H9 (cell line): ENCODE measurements at regions not wholly inside any gene's neighbourhood (a gene's known extent, or its start where the extent isn't known, plus 50 kb on each side); places are given as distances from the start of the nearest gene placed in this dataset.

ENCODE experiments used
- DNase-seq: peaks from one replicate; pipeline ENCODE4 v3.0.0-alpha.2; 2017
- H2AFZ ChIP-seq: one replicate; pipeline ENCODE4 v1.6.1; 2013; ENCODE audit warnings: mild to moderate bottlenecking, low read length, control low read depth, moderate library complexity
- H2AK5ac ChIP-seq: 2 replicates; pipeline ENCODE4 v1.6.1; 2013; ENCODE audit warnings: low read length, control low read depth, mixed read lengths; ENCODE audit not compliant: insufficient read length
- H2BK120ac ChIP-seq: one replicate; pipeline ENCODE4 v1.6.1; 2013; ENCODE audit warnings: low read depth, mild to moderate bottlenecking, low read length, control low read depth, inconsistent platforms; ENCODE audit not compliant: poor library complexity, severe bottlenecking
- H2BK12ac ChIP-seq: 2 replicates; pipeline ENCODE4 v1.6.1; 2013; ENCODE audit warnings: low read length, control low read depth, mixed read lengths, low read depth; ENCODE audit not compliant: insufficient read length
- H2BK15ac ChIP-seq: 2 replicates; pipeline ENCODE4 v1.6.1; 2013; ENCODE audit warnings: low read depth, low read length, control low read depth
- H2BK20ac ChIP-seq: one replicate; pipeline ENCODE4 v1.6.1; 2013; ENCODE audit warnings: low read depth, mild to moderate bottlenecking, low read length, control low read depth, inconsistent platforms; ENCODE audit not compliant: poor library complexity, severe bottlenecking
- H2BK5ac ChIP-seq: 2 replicates; pipeline ENCODE4 v1.6.1; 2013; ENCODE audit warnings: low read length, control low read depth, mixed read lengths; ENCODE audit not compliant: insufficient read length
- H3K14ac ChIP-seq: 2 replicates; pipeline ENCODE4 v1.6.1; 2013; ENCODE audit warnings: low read length, control low read depth; ENCODE audit not compliant: insufficient read depth
- H3K18ac ChIP-seq: 2 replicates; pipeline ENCODE4 v1.6.1; 2013; ENCODE audit warnings: low read depth, mild to moderate bottlenecking, mixed read lengths, low read length, control low read depth; ENCODE audit not compliant: insufficient read length
- H3K23ac ChIP-seq: 2 replicates; pipeline ENCODE4 v1.6.1; 2013; ENCODE audit warnings: low read length, control low read depth, mixed read lengths, low read depth; ENCODE audit not compliant: insufficient read length
- H3K23me2 ChIP-seq: 2 replicates; pipeline ENCODE4 v1.6.1; 2013; ENCODE audit warnings: low read depth, mild to moderate bottlenecking, mixed read lengths, low read length, control low read depth; ENCODE audit not compliant: insufficient read length, poor library complexity, severe bottlenecking
- H3K27ac ChIP-seq: 2 replicates; pipeline ENCODE4 v1.5.1; 2013; ENCODE audit warnings: low read length, control low read depth, mixed read lengths, low read depth; ENCODE audit not compliant: insufficient read length
- H3K27me3 ChIP-seq: 2 replicates; pipeline ENCODE4 v1.6.1; 2013; ENCODE audit warnings: low read length, control low read depth, inconsistent platforms; ENCODE audit not compliant: insufficient read depth
- H3K4ac ChIP-seq: 2 replicates; pipeline ENCODE4 v1.6.1; 2013; ENCODE audit warnings: low read depth, mild to moderate bottlenecking, control low read depth, inconsistent platforms, low read length, moderate library complexity
- H3K4me1 ChIP-seq: 2 replicates; pipeline ENCODE4 v1.6.1; 2013; ENCODE audit warnings: low read length, control low read depth, inconsistent platforms; ENCODE audit not compliant: insufficient read depth
- H3K4me2 ChIP-seq: 2 replicates; pipeline ENCODE4 v1.6.1; 2013; ENCODE audit warnings: low read length, control low read depth, mixed read lengths; ENCODE audit not compliant: insufficient read length, insufficient read depth
- H3K56ac ChIP-seq: 2 replicates; pipeline ENCODE4 v1.6.1; 2013; ENCODE audit warnings: low read depth, mild to moderate bottlenecking, mixed read lengths, low read length, control low read depth; ENCODE audit not compliant: insufficient read length
- H3K79me1 ChIP-seq: 2 replicates; pipeline ENCODE4 v1.6.1; 2013; ENCODE audit warnings: low read depth, mild to moderate bottlenecking, moderate library complexity, low read length, control low read depth, inconsistent platforms; ENCODE audit not compliant: insufficient read depth, poor library complexity, severe bottlenecking
- H3K79me2 ChIP-seq: 2 replicates; pipeline ENCODE4 v1.6.1; 2013; ENCODE audit warnings: low read length, control low read depth, inconsistent platforms; ENCODE audit not compliant: insufficient read depth
- H3K9ac ChIP-seq: 2 replicates; pipeline ENCODE4 v1.6.1; 2013; ENCODE audit warnings: low read length, control low read depth, mixed read lengths; ENCODE audit not compliant: insufficient read length; ENCODE audit errors: extremely low read depth
- H3K9me3 ChIP-seq: one replicate; pipeline ENCODE4 v1.6.1; 2013; ENCODE audit warnings: low read depth, low read length, inconsistent platforms; ENCODE audit not compliant: control insufficient read depth
- H3T11ph ChIP-seq: one replicate; pipeline ENCODE4 v1.6.1; 2013; ENCODE audit warnings: mild to moderate bottlenecking, low read length, control low read depth, inconsistent platforms
- H4K20me1 ChIP-seq: one replicate; pipeline ENCODE4 v1.6.1; 2013; ENCODE audit not compliant: control insufficient read depth, insufficient read length, insufficient read depth
- H4K5ac ChIP-seq: 2 replicates; pipeline ENCODE4 v1.6.1; 2013; ENCODE audit warnings: low read depth, mild to moderate bottlenecking, mixed read lengths, low read length, control low read depth; ENCODE audit not compliant: insufficient read length
- H4K8ac ChIP-seq: replicated peaks from 2 replicates; pipeline ENCODE4 v1.6.1; 2013; ENCODE audit warnings: low read length, control low read depth, mixed read lengths, low read depth; ENCODE audit not compliant: insufficient read length
- H4K91ac ChIP-seq: 2 replicates; pipeline ENCODE4 v1.6.1; 2013; ENCODE audit warnings: low read depth, mild to moderate bottlenecking, moderate library complexity, mixed read lengths, low read length, control low read depth; ENCODE audit not compliant: insufficient read length
- H3K27ac Mint-ChIP-seq, 3 experiments: 2 replicates in 2 of 3; 3 replicates in 1 of 3; pipeline ENCODE4 v1.8.0; 2020 to 2021; ENCODE audit warnings: mixed read lengths in 3 of 3, mild to moderate bottlenecking in 1 of 3, moderate library complexity in 1 of 3
- H3K27me3 Mint-ChIP-seq: 2 replicates; pipeline ENCODE4 v1.8.0; 2021; ENCODE audit warnings: low read depth, mild to moderate bottlenecking, moderate library complexity, mixed read lengths
- H3K36me3 Mint-ChIP-seq, 3 experiments: 2 replicates in 2 of 3; 3 replicates in 1 of 3; pipeline ENCODE4 v1.8.0; 2020 to 2021; ENCODE audit warnings: low read depth in 3 of 3, mixed read lengths in 3 of 3; ENCODE audit not compliant: insufficient read depth in 1 of 3
- H3K4me1 Mint-ChIP-seq, 2 experiments: 2 replicates each; pipeline ENCODE4 v1.8.0; 2020; ENCODE audit warnings: mixed read lengths in 2 of 2
- H3K4me3 Mint-ChIP-seq, 2 experiments: 2 replicates in 1 of 2; 3 replicates in 1 of 2; pipeline ENCODE4 v1.8.0; 2020 to 2021; ENCODE audit warnings: mild to moderate bottlenecking in 2 of 2, mixed read lengths in 2 of 2, moderate library complexity in 1 of 2
- H3K9me3 Mint-ChIP-seq, 2 experiments: 2 replicates in 1 of 2; 3 replicates in 1 of 2; pipeline ENCODE4 v1.8.0; 2020; ENCODE audit warnings: mild to moderate bottlenecking in 2 of 2, mixed read lengths in 2 of 2, moderate library complexity in 1 of 2
- CTCF ChIP-seq: fragments of 200-600 bp; sonication (generic); conservative IDR thresholded peaks from 3 replicates; pipeline ENCODE4 v1.8.0; 2021; ENCODE audit warnings: antibody characterized with exemption, mild to moderate bottlenecking
- WGBS: extraction: QIAGEN DNeasy Blood & Tissue Kit; methylation state at CpG from one replicate; pipeline ENCODE4 v1.1.7; 2013; ENCODE audit warnings: missing lambda C conversion rate, low lambda C conversion rate, mixed read lengths; ENCODE audit not compliant: insufficient read length; ENCODE audit errors: extremely low coverage; 5-methylcytosine and 5-hydroxymethylcytosine counted together

DNA sequence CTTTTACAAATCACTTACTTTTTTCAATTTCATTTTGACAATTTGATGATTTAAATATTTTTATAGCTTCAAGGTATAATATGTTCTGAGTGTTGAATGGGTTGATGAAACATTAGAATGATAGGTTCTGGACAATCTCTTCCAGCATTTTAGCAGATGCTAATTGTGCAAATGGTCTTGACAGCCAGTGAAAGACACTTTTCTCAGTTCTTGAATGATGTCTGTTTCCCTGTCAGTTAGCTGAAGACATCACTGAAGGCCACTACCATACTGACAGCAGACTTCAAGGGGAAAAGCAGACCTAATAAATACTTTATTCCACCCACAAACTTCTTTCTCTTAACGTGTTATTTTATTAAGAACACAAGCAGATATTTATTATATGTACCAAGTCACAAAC lies 498.6 kb downstream of the GRXCR1 start:
- Histone ChIP-seq H3K4me2 (no peak overlapping the region), H2BK20ac (no peak overlapping the region), H3K14ac (no peak overlapping the region), H3K23ac (no peak overlapping the region), H2BK12ac (no peak overlapping the region), H2AK5ac (no peak overlapping the region), H3K4me1 (no peaks in the 10 kb centered on the region), H3K18ac (no peak overlapping the region), H3K79me1 (no peaks in the 10 kb centered on the region), H3K9me3 (no peaks in the 10 kb centered on the region), H3K56ac (no peak overlapping the region), H4K91ac (no peak overlapping the region), H2AFZ (no peak overlapping the region), H3K9ac (no peak overlapping the region), H3K27ac (no peak overlapping the region), H2BK120ac (no peak overlapping the region), H2BK15ac (no peak overlapping the region), H3K4ac (no peak overlapping the region), H4K20me1 (no peaks in the 10 kb centered on the region), H4K8ac (no peak overlapping the region), H3K23me2 (no peaks in the 10 kb centered on the region), H3K79me2 (no peaks in the 10 kb centered on the region), H3T11ph (no peak overlapping the region), H2BK5ac (no peak overlapping the region), H4K5ac (no peak overlapping the region), H3K27me3 (no peaks in the 10 kb centered on the region)
- H3K4me1 Mint-ChIP-seq: peaks cover 0 to 3% of the 10 kb centered on the region in 2 experiments; a peak in 1 of 4 replicates
- H3K27ac Mint-ChIP-seq: no peak overlapping the region
- WGBS: no CpG with 5 or more reads among the region's 1 CpG
- no peaks in the 10 kb centered on the region for H3K27me3 Mint-ChIP-seq
- no peak overlapping the region for H3K4me3 Mint-ChIP-seq
- no peaks in the 10 kb centered on the region; a peak in 1 of 7 replicates for H3K36me3 Mint-ChIP-seq
- no peak for DNase-seq
- H3K9me3 Mint-ChIP-seq: peaks cover 2% of the 10 kb centered on the region in 2 experiments; a peak in 3 of 5 replicates
- no peak for TF ChIP-seq CTCF
